ENCODE measurements at regions not wholly inside any gene's neighbourhood (a gene's known extent, or its start where the extent isn't known, plus 50 kb on each side); places are given as distances from the start of the nearest gene placed in this dataset.

GRCh38 chr10:129078346-129078745, 388.7 kb upstream of the MGMT start:
- TF ChIP-seq CTCF (IDR thresholded peaks at IDR 0.05; ENCODE audit: low read length) (no peak), EZH2 (IDR thresholded peaks at IDR 0.05; ENCODE audit: borderline replicate concordance, low read length) (no peak)
